ENCODE measurements at regions not wholly inside any gene's neighbourhood (a gene's known extent, or its start where the extent isn't known, plus 50 kb on each side); places are given as distances from the start of the nearest gene placed in this dataset.

- TF ChIP-seq CTCF (IDR thresholded peaks at IDR 0.05; ENCODE audit: poor library complexity) (no peak), EZH2phosphoT487 (IDR thresholded peaks at IDR 0.05; ENCODE audit: low read depth, severe bottlenecking, unreplicated experiment) (no peak)
Measured at GRCh38 chr18:10319026-10319425, 135.4 kb upstream of the APCDD1 start.

Measured in hepatocyte (in vitro differentiated cells).